Left cardiac atrium (tissue), 4 donors: ENCODE measurements at regions not wholly inside any gene's neighbourhood (a gene's known extent, or its start where the extent isn't known, plus 50 kb on each side); places are given as distances from the start of the nearest gene placed in this dataset.

Experiments used
- ATAC-seq, 2 donors: fragments of 200-7000 bp; cut with Tn5 transposase; one replicate each; pipeline ENCODE4 v1.9.1; 2020; ENCODE audit warnings: mild to moderate bottlenecking in 2 of 2, moderate library complexity in 2 of 2
- DNase-seq: peaks from one replicate; pipeline ENCODE4 v3.0.0-alpha.2; 2020
- intact Hi-C, 2 donors: fragments of 100-400 bp; cut with DNase I; formaldehyde crosslinking; loops; one replicate each; pipeline versions ENCODE4 v1.14.1 to v1.15.1; 2022 to 2023
- donor health status: DM: no; HTN: yes; CAD: no.
- donor health status: DM: no; HTN: yes; CAD: no; lungs with severe emphysema.
- donor health status: DM: yes; HTN: yes; CAD: no.
- donor health status: Dilated cardiomyopathy.

DNA sequence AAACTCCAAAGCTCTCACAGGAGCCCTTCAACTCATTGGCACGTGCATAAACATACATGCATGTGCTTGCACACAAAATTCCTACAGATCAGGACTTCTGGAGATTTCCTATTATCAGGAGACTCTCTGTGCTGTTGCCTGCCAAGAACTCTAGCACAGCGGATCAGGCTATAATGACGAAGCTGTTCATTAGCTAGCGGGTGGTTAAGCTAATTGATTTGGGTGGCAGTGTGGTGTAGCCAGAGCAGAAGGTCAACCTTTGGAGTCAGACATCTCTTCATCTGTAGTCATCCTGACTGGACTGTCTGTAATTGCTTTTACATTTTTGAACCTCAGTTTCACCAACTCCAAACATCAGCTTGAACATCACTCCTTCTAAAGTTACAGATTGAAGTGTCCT is 69.0 kb downstream of the KIF2B start:
- intact Hi-C loops = no loop called here
- ATAC-seq (no peak), DNase-seq (no peak)

DNA sequence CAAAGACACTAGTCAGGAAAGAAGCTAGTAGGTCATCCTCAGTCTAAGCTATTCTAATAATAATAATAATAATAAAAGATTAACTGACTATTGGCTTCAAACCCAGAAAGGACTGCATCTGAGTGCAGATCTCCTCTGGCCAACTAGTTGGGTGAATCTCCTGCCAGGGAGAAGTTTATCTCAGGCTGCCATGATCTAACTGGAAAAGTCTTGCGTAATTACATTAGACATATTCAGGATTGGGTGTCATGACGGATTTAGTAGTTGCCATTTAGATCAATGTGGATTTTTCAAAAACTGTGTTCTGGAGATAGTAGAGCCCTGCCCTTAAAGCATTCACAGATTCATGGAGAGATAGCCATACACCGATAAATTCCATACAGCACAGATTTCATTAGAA is 69.5 kb downstream of the KIF2B start:
- DNase-seq = no peak
- intact Hi-C loops = no loop called here
- ATAC-seq = no peak

DNA sequence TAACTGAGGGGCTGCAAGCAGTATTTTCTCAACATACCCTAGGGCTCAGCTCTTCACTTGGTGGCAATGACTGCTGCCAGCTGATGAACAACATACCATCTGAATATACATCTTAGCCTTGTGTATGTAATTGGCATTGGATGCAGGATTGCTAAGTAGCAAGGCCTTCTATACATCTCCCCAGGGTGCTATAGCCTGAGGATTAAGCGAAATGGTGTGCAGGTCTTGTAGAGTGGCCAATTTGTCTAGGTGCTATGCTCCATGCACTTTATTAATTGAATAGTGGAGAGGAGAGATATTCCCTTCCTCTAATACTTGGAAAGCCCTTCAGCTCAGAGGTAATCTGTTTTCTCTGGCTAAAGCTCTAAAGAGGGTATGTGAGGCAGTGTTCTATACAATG is 71.9 kb downstream of the KIF2B start:
- no peak for DNase-seq
- intact Hi-C loops = no loop called here
- ATAC-seq = no peak

DNA sequence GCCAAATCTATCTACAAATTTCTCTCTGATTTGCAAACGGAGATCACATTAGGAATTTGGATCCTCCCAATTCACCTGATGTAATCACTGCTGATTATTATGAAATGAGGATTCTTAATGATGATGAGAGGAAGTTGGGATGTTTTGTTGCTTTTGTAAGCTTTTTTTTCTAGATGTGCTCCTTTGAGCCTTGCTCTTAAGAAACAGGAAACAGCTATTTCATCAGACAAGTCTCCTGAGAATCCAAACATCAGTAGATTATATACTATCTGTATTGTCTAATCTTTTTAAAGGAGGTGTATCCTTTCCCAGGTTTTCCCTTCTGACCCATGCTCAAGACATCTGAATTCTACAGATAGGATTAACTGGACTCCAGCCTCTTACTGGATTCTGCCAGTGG is 73.3 kb downstream of the KIF2B start:
- intact Hi-C loops = no loop called here
- no peak for ATAC-seq

DNA sequence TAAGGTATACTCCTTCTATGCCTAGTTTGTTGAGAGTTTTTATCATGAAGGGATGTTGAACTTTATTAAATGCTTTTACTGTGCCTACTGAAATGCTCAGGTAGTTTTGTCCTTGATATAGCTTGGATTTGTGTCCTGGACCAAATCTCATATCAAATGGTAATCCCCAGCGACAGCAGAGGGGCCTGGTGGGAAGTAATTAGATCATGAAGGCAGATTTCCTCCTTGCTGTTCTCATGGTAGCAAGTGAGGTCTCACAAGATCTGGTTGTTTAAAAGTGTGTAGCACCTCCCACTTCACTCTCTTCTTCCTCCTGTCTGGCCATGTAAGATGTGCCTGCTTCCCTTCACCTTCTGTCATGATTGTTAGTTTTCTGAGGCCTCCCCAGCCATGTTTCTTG is 78.2 kb downstream of the KIF2B start:
- DNase-seq (no peak), ATAC-seq (no peak)
- intact Hi-C loops = no loop called here

More for the DNA sequence above, 73.3 kb downstream of the KIF2B start:
- no peak for DNase-seq

DNA sequence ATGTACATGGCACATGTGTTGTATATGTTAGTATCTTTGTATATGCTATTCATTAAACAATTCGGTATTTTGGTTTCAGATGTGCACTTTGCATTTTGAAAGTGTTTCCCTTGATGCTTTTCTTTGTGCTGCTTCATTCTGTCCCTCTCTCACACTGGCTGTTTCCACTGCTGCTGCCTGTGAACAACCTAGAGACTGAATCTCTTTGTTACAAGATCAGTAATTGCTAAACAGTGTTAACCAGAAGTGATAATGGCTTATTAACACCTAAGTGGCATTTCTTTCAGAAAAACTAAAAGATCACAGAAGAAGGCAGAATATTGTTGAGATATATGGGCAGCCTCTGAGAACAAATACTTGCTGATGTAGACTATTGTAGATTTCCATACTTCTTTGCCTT is 84.7 kb downstream of the KIF2B start:
- ATAC-seq = no peak
- intact Hi-C loops = no loop called here
- DNase-seq = no peak

DNA sequence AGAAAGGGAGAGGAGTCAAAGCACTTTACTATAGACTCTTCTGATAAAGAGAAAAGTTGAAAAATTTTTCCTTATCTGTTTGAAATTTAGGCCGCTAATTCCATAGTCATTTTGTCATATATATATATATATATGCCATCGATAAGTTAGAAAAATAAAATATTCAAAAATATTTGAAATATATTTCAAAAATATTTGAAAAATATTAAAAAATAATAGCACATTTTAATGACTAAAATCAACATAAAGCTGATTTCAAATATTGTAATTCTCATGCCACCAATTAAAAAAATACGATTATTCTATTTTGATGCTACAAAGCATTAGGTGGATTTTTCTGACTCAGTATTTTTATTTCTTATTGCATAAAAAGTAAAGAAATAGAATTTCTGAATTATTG is 87.1 kb downstream of the KIF2B start:
- ATAC-seq (no peak), DNase-seq (no peak)
- intact Hi-C loops = no loop called here

DNA sequence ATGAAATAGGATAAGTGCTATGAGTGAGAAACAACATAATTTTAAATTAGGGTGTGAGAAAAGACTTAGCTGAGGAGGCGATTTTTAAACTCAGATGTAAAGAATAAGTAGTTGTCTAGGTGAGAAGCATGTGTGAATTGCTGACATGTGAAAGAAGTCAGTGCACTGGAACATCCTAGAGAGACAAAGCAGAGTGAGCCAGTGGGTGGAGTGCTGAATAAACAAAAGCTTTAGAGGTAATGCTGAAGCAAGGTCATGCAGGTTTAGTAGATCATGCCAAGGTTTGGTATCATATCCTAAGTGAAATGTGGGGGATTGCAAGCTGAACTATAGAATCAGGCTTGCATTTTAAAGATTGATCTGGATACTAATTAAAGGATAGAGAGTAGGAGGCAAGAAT is 89.4 kb downstream of the KIF2B start:
- intact Hi-C loops = no loop called here
- DNase-seq (no peak), ATAC-seq (no peak)

DNA sequence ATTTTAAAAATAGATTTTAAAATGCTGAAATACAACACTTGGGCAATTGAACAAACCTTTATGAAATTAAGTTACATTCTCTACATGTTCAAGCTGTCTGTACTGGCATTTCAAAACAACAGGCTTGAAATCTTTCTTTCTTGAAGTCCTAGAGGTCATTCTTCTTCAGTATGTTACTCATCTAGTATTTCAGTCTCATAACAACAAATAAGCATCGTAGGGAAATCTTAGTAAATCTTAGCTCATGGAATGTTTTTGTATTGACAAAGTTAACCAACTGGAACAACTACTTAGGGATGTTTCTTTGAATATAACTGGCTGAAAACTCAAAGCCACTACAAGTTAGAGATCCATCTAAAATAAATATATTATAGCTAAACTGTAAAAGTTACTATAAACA is 96.6 kb downstream of the KIF2B start:
- intact Hi-C loops = no loop called here
- ATAC-seq (no peak), DNase-seq (no peak)

DNA sequence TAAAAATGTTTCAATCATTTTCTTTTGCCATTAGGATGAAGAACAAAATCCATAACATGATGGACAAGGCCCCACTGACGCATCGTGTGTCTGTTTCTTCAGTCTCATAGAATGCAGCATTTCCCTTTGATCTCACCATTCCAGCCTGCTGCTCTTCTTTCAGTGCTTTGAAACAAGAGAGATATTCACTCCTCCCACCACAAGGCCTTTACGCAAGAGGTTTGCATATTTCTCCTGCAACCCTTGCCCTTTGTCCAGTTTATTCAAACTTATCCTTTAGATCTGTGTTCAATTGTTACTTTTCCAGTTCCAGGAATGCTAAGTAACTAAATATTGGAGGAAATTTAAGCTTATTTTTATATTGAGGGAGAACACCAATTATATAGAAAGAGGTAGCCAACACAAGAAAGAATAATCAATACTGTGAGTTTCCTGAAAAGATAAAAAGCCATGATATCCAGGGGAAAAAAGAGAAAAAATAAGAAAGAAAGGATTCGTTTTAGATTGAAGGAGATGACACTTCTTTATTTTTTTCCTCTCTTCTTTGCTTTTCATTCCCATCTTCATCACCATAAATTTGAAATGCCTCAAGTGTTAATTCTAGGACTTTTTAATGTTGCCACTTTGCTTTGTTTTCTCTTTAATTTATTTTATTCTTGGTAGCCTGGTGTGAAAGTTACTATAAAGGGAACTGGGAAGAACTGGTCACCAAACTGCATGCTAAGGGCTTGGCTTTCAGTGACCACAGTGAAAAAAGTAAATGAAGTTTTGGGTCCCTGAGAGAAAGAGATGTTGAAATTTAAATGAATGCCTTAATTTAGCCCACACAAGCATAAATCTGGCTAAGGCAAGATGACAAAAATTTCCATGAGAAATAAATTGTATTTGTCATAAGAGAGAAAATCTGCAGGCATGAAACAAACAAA is 102.1 kb downstream of the KIF2B start:
- DNase-seq = no peak
- intact Hi-C loops = no loop called here

DNA sequence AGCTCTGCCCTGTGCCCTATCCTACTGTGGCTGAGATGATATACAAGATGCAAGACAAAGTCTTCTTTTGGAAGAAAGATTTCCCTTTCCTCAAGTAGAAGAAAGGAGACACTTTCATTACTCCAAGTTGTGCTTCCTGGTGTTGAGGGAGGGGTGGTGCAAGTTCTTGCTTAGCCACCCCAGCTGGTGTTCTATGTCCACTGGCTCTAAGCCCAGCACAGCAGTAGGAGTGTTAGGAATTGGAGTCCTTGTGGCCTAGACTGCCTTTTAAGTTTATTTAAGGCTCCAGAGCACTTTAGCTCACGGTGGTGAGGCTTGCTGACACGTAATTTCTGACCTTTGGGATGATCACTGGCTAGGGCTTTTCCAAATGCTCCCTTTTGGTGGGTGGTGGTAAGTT is 109.7 kb downstream of the KIF2B start:
- intact Hi-C loops = no loop called here
- DNase-seq = no peak
- no peak for ATAC-seq

More for the DNA sequence above, 102.1 kb downstream of the KIF2B start:
- ATAC-seq = no peak

DNA sequence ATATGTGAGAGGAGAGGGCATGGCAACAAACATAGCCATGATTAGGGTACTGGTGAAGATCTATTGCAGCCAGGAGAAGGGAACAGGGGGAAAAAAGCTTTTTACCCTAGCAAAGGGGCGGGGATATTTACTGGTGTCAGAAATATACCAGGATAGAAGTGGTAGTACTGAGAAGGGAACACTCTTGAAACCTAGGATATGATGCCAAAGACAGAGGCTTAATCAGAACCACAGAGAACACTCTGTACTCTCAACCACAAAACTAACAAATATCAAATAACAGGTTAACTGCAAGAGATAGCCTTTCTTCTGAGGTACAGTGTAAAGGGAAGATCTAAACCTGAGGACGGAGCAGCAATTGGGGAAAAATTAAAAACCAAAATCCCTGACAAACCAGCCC is 112.2 kb downstream of the KIF2B start:
- ATAC-seq = no peak
- DNase-seq = no peak
- intact Hi-C loops = no loop called here

DNA sequence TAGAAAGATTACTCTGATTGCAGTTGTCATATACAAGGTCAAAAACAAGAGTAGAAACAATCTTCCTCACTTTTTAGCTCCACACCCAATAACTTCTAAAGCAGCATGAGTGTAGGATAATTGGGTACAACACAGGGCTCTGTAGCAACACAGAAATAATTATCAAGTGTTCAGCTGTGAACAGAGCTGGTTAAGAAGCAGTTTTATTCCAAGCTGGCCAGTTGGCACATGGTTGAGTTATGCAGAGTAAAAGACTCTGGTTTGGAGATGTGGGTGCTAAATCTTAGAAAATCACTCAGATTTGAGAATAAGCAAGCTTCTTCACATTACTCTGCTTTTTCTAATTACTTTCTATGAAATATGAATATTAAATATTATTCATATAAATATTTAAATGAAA is 118.5 kb downstream of the KIF2B start:
- intact Hi-C loops = no loop called here
- no peak for ATAC-seq
- no peak for DNase-seq

DNA sequence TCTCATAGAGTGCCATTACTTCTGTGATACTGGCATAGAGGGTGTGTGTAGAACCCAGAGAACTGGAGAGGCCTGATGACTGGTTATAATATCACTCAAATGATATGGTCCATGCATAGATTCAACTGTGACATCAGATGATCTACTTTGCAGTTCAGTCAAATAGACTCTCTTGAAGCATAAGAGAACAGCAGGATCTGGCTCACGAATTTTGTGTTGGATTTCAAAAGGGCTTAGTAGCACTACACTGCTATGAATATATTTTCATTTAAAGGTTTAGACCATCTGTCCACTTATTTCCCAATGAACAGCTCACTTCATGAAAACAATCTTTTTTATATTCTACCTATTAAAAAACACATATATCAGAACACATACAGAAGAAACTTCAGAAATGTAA is 119.7 kb downstream of the KIF2B start:
- ATAC-seq = no peak
- intact Hi-C loops = no loop called here
- DNase-seq = no peak

DNA sequence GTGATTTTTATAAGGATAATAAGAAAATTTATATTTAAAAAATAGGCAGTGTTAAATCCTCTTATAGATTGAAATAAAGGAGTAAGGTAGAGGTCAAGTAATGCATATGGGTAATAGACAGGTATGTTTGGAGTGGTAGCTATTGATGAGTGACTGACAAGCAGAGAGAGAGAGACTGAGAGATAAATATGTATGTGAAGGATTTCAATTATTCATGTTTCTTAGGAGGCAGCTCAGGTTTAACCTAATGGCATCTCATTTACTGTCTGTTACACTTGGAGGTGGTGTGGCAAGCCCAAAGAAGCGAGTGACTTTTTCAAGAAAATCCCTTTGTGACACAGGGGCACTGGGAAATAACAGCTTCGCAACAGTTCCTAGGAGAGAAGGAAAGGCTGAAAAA is 120.2 kb downstream of the KIF2B start:
- no peak for ATAC-seq
- no peak for DNase-seq
- intact Hi-C loops = no loop called here

DNA sequence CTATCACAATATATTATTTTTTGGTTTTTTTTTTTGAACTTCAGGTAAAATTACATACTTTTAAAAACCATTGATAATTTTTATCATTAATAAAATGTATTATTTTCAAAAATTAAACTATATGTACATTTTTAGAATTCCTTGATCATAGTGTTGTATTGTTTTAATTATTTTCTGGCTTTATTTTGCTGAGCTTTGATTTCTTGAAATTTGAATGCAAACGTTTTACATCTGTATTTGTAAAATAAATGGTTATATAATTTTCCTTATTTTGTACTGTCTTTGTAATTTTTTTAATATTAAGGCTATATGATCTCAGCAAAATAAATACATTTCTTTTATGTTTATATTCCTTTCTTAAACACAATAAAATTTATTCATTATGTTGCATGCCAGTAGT is 125.6 kb downstream of the KIF2B start:
- DNase-seq (no peak), ATAC-seq (no peak)
- intact Hi-C loops = no loop called here

DNA sequence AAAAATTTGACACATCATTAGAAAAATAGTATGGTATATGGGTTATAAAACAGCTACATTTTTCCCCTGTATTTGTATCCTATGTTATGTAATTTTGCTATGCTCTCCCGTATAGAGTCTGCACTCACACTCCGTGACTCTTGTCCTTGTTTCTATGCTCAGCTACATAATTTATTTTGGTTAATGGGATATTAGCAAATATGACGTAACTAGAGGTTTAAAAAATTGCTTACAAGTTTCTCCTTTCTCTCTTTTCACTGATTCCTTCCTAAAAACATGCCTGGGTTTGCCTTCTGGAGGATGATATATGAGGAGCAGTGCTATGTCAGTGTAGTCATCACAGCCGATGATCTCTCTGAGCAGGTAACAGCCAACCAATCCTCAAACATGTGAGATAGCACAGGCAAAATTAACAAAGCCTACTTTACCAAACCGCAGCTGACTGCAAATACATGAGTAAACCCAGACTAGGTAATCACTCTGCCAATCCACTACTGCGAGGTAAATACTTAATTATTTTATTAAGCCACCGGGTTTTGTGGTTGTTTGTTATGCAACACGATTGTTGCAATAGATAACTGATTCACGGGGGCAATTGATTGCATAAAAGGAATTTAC is 126.9 kb downstream of the KIF2B start:
- ATAC-seq = no peak
- no peak for DNase-seq
- intact Hi-C loops = no loop called here

DNA sequence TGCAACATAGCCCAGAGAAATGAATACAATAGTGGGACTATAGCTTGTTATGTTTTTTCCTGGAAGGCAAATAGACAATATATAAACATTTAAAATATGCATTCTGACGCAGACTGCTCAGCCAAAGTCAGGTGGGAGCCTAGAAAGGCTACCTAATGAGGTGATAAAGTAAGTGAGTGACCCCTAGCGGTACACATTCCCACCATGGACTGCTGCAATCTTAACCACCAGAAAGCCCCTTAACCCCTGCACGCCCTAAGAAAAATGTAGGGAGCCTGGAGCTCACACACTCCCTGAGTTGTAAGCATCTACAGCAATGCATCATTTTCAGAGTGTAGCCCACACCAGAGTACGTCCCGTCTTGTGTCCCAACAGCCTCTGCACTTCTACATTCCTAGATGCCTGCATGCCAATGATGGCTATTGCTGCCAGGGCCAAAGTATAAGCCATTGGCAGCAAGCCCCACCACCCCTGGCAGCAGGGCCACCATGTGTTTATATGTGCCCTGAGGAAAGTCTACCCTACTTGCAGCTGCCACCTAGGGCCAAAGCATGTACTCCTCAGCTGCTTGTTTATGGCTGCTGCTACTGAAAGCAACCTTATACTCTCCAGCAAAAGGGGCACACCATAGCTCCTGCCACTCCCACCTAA is 127.6 kb downstream of the KIF2B start:
- DNase-seq (no peak), ATAC-seq (no peak)
- intact Hi-C loops = no loop called here

DNA sequence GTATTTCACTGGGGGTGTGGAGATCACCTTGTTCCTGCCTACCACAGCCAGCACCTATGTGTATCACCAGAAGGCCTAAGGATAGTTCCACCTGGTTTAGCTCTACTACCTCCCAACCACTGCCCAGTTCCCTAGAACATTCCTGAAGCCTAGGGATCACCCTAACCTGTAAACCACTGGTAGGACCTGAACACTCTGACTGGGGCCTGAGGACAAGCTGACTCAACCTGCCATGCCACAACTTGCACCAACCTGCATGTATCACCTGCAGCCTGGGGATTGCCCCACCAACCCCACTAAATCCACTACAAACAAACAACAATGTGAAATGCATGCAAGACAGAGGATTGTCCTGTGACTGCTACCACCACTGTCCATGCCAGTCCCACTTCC is 128.1 kb downstream of the KIF2B start:
- ATAC-seq = no peak
- intact Hi-C loops = no loop called here
- DNase-seq = no peak

DNA sequence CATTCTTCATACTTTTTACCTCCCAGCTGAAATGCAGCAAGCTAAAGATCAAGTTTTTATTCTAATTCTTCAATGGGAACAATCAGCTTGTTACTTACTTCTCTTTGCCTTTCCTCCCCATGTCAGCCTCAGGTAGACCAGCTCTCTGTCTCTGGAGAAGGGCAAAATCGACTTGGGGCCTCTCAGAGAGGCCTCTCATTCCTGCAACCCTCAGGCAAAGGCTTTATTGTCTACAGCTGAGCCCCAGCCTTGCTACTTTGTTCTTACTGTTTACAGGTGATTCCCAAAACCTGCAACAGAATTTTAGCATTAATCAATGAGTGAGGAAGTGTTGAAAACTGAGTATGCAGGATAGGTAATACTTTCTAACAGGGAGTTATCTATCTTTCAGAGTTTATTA is 148.6 kb downstream of the KIF2B start:
- DNase-seq (no peak), ATAC-seq (no peak)
- intact Hi-C loops = no loop called here

DNA sequence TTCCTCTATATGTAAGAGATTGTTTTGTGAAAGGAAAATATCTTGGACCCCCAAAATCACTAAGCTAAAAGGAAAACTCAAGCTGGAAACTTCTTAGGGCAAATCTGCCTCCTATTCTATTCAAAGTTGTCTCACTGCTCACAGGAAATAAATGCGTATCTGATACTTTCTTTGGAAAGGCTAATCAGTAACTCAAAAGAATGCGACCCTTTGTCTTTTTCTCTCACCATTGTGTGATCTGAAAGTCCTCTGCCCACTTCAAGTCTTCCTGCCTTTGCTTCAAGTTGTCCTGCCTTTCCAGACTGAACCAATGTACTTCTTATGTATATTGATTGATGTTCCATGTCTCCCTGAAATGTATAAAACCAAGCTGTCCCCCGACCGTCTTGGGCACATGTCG is 157.3 kb downstream of the KIF2B start:
- intact Hi-C loops = no loop called here
- DNase-seq (no peak), ATAC-seq (no peak)
